CD4-positive, alpha-beta T cell (primary cell): ENCODE measurements at regions not wholly inside any gene's neighbourhood (a gene's known extent, or its start where the extent isn't known, plus 50 kb on each side); places are given as distances from the start of the nearest gene placed in this dataset.

ENCODE experiments used
- ATAC-seq: fragments of 200-7000 bp; cut with Tn5 transposase; one replicate; pipeline ENCODE4 v1.10.0; 2022; ENCODE audit warnings: mild to moderate bottlenecking; ENCODE audit not compliant: poor library complexity
- CTCF ChIA-PET: fragments of 350-600 bp; sonication (Branson Sonifier 250); formaldehyde crosslinking; loops from one replicate; lab custom pipeline; 2021; ENCODE audit warnings: antibody characterized with exemption, inconsistent platforms; lab: Charles Lee
- POLR2A ChIA-PET: fragments of 350-600 bp; sonication (Branson Sonifier 250); formaldehyde crosslinking; loops from one replicate; lab custom pipeline; 2021; ENCODE audit warnings: antibody characterized with exemption, inconsistent platforms; lab: Charles Lee
- DNase-seq, 14 experiments: peaks; one replicate each; pipeline ENCODE4 v3.0.0-alpha.2; 2013 to 2020; ENCODE audit warnings: mixed read lengths in 2 of 14
- H3K27ac ChIP-seq, 2 donors: one replicate each; pipeline versions ENCODE4 v1.5.1 to v1.7.0; 2013; ENCODE audit warnings: low read length in 2 of 2, low read depth in 1 of 2, mild to moderate bottlenecking in 1 of 2
- H3K27me3 ChIP-seq, 2 experiments: 1 replicate in 1 of 2; 2 replicates in 1 of 2; pipeline versions ENCODE4 v1.6.1 to v1.7.0; 2013; ENCODE audit warnings: low read length in 2 of 2, control low read depth in 1 of 2, mild to moderate bottlenecking in 1 of 2, moderate library complexity in 1 of 2; ENCODE audit not compliant: insufficient read depth in 2 of 2, control insufficient read depth in 1 of 2
- H3K36me3 ChIP-seq: one replicate; pipeline ENCODE4 v1.6.1; 2013; ENCODE audit warnings: low read length, control low read depth; ENCODE audit not compliant: insufficient read depth
- H3K4me1 ChIP-seq: one replicate; pipeline ENCODE4 v1.6.1; 2013; ENCODE audit warnings: low read length, control low read depth; ENCODE audit not compliant: insufficient read depth
- H3K4me3 ChIP-seq: one replicate; pipeline ENCODE4 v1.5.1; 2013; ENCODE audit warnings: mild to moderate bottlenecking, low read length, moderate library complexity
- H3K9me3 ChIP-seq, 2 experiments: 1 replicate in 1 of 2; 2 replicates in 1 of 2; pipeline versions ENCODE4 v1.6.1 to v1.7.0; 2013; ENCODE audit warnings: low read length in 2 of 2, mild to moderate bottlenecking in 2 of 2, control low read depth in 1 of 2, moderate library complexity in 1 of 2; ENCODE audit not compliant: control insufficient read depth in 1 of 2, insufficient read depth in 1 of 2
- H3K27ac Mint-ChIP-seq: one replicate; pipeline ENCODE4 v1.8.0; 2020; ENCODE audit warnings: mixed read lengths
- H3K27me3 Mint-ChIP-seq: one replicate; pipeline ENCODE4 v1.8.0; 2021; ENCODE audit warnings: mixed read lengths
- H3K36me3 Mint-ChIP-seq: one replicate; pipeline ENCODE4 v1.8.0; 2021; ENCODE audit warnings: low read depth, mixed read lengths
- H3K4me1 Mint-ChIP-seq: one replicate; pipeline ENCODE4 v1.8.0; 2021; ENCODE audit warnings: low read depth, mixed read lengths
- H3K4me3 Mint-ChIP-seq: one replicate; pipeline ENCODE4 v1.8.0; 2020; ENCODE audit warnings: mild to moderate bottlenecking, mixed read lengths
- H3K9me3 Mint-ChIP-seq: one replicate; pipeline ENCODE4 v1.8.0; 2020; ENCODE audit warnings: mixed read lengths
- CTCF ChIP-seq: fragments of 200-600 bp; IDR thresholded peaks from one replicate; pipeline ENCODE4 v1.8.0; 2022; ENCODE audit warnings: antibody characterized with exemption, mild to moderate bottlenecking
- intact Hi-C, 2 experiments: fragments of 100-400 bp; cut with DNase I in 1 of 2; cut with micrococcal nuclease in 1 of 2; formaldehyde crosslinking; loops; one replicate each; pipeline versions ENCODE4 v1.15.1 to v1.9.0; 2023 to 2025; cut with DNase I, micrococcal nuclease

- ChIA-PET CTCF (no interaction called here), POLR2A (no interaction called here)
- DNase-seq = peak in 1 of 14 experiments; percentile 24
- peaks cover 25% of the 10 kb centered on the region for H3K27me3 Mint-ChIP-seq
- peaks cover 3% of the 10 kb centered on the region for H3K9me3 Mint-ChIP-seq
- no peaks in the 10 kb centered on the region for H3K36me3 Mint-ChIP-seq
- no peak overlapping the region for H3K27ac Mint-ChIP-seq
- intact Hi-C loops = no loop called here
- H3K4me1 Mint-ChIP-seq = no peaks in the 10 kb centered on the region
- no peak overlapping the region for H3K4me3 Mint-ChIP-seq
- TF ChIP-seq CTCF = no peak
- Histone ChIP-seq H3K9me3 (peaks cover 8 to 9% of the 10 kb centered on the region in 2 experiments), H3K27ac (no peak overlapping the region), H3K4me1 (no peaks in the 10 kb centered on the region), H3K36me3 (no peaks in the 10 kb centered on the region), H3K27me3 (no peaks in the 10 kb centered on the region), H3K4me3 (no peak overlapping the region)
- no peak for ATAC-seq
Measured at GRCh38 chr1:29460694-29461093, 224.4 kb downstream of the PTPRU start.

GRCh38 chr1:29460041-29460610, 223.8 kb downstream of the PTPRU start:
- Histone ChIP-seq H3K27me3 (no peaks in the 10 kb centered on the region), H3K9me3 (peaks cover 8% of the 10 kb centered on the region in 2 experiments), H3K4me1 (no peaks in the 10 kb centered on the region), H3K36me3 (no peaks in the 10 kb centered on the region), H3K27ac (no peak overlapping the region), H3K4me3 (no peak overlapping the region)
- Mint-ChIP-seq H3K27me3 (peaks cover 25% of the 10 kb centered on the region), H3K27ac (no peak overlapping the region), H3K9me3 (peaks cover under 1% of the 10 kb centered on the region), H3K36me3 (no peaks in the 10 kb centered on the region), H3K4me3 (no peak overlapping the region), H3K4me1 (no peaks in the 10 kb centered on the region)
- ChIA-PET CTCF (no interaction called here), POLR2A (no interaction called here)
- DNase-seq (peak in 1 of 14 experiments; percentile 15), ATAC-seq (no peak)
- intact Hi-C loops = no loop called here
- no peak for TF ChIP-seq CTCF

GRCh38 chr1:29459620-29459945, 223.3 kb downstream of the PTPRU start:
- intact Hi-C loops = no loop called here
- Mint-ChIP-seq H3K9me3 (no peaks in the 10 kb centered on the region), H3K36me3 (no peaks in the 10 kb centered on the region), H3K27ac (no peak overlapping the region), H3K4me3 (no peak overlapping the region), H3K4me1 (no peaks in the 10 kb centered on the region), H3K27me3 (peaks cover 25% of the 10 kb centered on the region)
- Histone ChIP-seq H3K4me3 (no peak overlapping the region), H3K36me3 (no peaks in the 10 kb centered on the region), H3K4me1 (no peaks in the 10 kb centered on the region), H3K27me3 (no peaks in the 10 kb centered on the region), H3K27ac (no peak overlapping the region), H3K9me3 (peaks cover 2 to 5% of the 10 kb centered on the region in 2 experiments)
- POLR2A ChIA-PET = no interaction called here
- no peak for TF ChIP-seq CTCF
- DNase-seq (peak in 1 of 14 experiments; percentile 5), ATAC-seq (no peak)
- CTCF ChIA-PET = no interaction called here
